Body of pancreas (tissue), 4 donors: ENCODE measurements at regions not wholly inside any gene's neighbourhood (a gene's known extent, or its start where the extent isn't known, plus 50 kb on each side); places are given as distances from the start of the nearest gene placed in this dataset.

Experiments used
- ATAC-seq: fragments of 150-250 bp; one replicate; pipeline ENCODE4 v1.9.1; 2016
- DNase-seq, 4 donors: peaks; one replicate each; pipeline ENCODE4 v3.0.0-alpha.2; 2019
- H3K27ac ChIP-seq, 4 donors: fragments of 200-600 bp; sonication (generic); 1 replicate in 3 of 4; 2 replicates in 1 of 4; pipeline versions ENCODE4 v1.5.1 to v1.6.1; 2016 to 2019; ENCODE audit warnings: mild to moderate bottlenecking in 1 of 4, mixed read lengths in 1 of 4, moderate library complexity in 1 of 4
- H3K27me3 ChIP-seq, 2 donors: fragments of 200-600 bp; sonication (generic); one replicate each; pipeline ENCODE4 v1.6.0; 2016; ENCODE audit warnings: mild to moderate bottlenecking in 1 of 2
- H3K36me3 ChIP-seq, 2 donors: fragments of 200-600 bp; sonication (generic); replicated peaks in 1 of 2; 2 replicates each; pipeline ENCODE4 v1.5.1; 2016; ENCODE audit warnings: low read depth in 2 of 2; ENCODE audit not compliant: insufficient read depth in 1 of 2
- H3K4me1 ChIP-seq: fragments of 200-600 bp; sonication (generic); one replicate; pipeline ENCODE4 v1.6.0; 2016
- H3K4me3 ChIP-seq, 2 donors: fragments of 200-600 bp; sonication (generic); 1 replicate in 1 of 2; 2 replicates in 1 of 2; pipeline ENCODE4 v1.5.1; 2016 to 2019
- H3K9me3 ChIP-seq, 3 donors: fragments of 200-600 bp; sonication (generic); 1 replicate in 2 of 3; 2 replicates in 1 of 3; pipeline ENCODE4 v1.5.1; 2016
- POLR2A ChIP-seq, 3 donors: fragments of 450-650 bp; IDR thresholded peaks; one replicate each; pipeline ENCODE4 v1.6.1; 2016; ENCODE audit warnings: antibody characterized with exemption in 3 of 3, mild to moderate bottlenecking in 2 of 3
- WGBS, 2 donors: methylation state at CpG; one replicate each; pipeline ENCODE4 v1.1.5; 2017; 5-methylcytosine and 5-hydroxymethylcytosine counted together
- intact Hi-C: fragments of 100-400 bp; cut with DNase I; formaldehyde crosslinking; loops from one replicate; pipeline ENCODE4 v1.15.1; 2023
- TF ChIP-seq, protein P1 (sequence below), 7 experiments: fragments of 450-650 bp in 4 of 7; fragments of 200-600 bp in 3 of 7; sonication (generic) in 3 of 7; IDR thresholded peaks; one replicate each; pipeline ENCODE4 v1.5.1; 2016 to 2019; ENCODE audit warnings: antibody characterized with exemption in 7 of 7

DNA sequence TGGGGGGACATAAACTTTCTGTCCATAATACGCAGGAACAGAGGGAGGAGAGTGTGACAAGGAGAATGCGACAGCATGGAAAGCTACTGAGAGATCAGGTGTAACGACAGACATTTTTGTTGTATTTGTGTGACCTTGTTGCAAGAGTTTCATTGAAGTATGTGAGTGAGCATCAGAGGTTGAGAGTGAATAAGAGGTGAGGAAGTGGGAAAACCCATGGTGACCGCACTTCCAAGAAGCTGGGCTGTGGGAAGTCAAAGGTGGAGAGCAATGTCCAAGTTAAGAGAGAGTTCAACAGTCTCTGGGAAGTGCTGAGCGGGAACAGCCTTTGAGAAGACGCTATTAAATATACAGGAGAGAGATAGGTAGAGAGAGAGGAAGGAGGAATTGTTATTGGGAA, 76.4 kb upstream of the PGRMC2 start:
- Histone ChIP-seq H3K27me3 (no peaks in the 10 kb centered on the region), H3K4me1 (peaks cover 2% of the 10 kb centered on the region), H3K36me3 (no peaks in the 10 kb centered on the region), H3K27ac (no peak overlapping the region), H3K4me3 (no peak overlapping the region), H3K9me3 (no peaks in the 10 kb centered on the region)
- ATAC-seq, result no peak
- TF ChIP-seq POLR2A (IDR thresholded peaks at IDR 0.05), result no peak
- TF ChIP-seq, protein P1, sequence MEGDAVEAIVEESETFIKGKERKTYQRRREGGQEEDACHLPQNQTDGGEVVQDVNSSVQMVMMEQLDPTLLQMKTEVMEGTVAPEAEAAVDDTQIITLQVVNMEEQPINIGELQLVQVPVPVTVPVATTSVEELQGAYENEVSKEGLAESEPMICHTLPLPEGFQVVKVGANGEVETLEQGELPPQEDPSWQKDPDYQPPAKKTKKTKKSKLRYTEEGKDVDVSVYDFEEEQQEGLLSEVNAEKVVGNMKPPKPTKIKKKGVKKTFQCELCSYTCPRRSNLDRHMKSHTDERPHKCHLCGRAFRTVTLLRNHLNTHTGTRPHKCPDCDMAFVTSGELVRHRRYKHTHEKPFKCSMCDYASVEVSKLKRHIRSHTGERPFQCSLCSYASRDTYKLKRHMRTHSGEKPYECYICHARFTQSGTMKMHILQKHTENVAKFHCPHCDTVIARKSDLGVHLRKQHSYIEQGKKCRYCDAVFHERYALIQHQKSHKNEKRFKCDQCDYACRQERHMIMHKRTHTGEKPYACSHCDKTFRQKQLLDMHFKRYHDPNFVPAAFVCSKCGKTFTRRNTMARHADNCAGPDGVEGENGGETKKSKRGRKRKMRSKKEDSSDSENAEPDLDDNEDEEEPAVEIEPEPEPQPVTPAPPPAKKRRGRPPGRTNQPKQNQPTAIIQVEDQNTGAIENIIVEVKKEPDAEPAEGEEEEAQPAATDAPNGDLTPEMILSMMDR (IDR thresholded peaks at IDR 0.05), result no peak
- no peak for DNase-seq
- intact Hi-C loops, result no loop called here
- WGBS, 2 donors, result 96 to 97% methylated on average over 6 of the region's 6 CpGs

DNA sequence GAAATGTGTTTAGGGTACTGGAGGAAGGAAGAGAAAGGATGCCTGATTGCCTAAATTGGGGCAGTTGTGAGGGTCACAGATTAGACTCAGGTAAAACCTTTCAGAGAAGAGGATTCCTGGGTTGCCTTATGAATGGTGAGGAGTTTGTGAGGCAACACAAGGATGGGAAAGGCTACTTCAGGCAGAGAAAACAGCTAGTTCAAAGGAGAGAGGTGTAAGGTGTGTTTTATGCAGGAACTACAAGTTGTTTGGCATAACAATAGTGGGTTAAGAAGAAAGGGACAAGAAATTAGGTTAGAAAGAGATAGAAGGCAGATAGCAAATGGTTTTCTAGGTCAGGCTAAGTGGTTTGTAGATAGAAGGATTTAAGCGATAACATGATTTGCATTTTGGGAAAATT, 75.1 kb upstream of the PGRMC2 start:
- TF ChIP-seq, protein P1 (IDR thresholded peaks at IDR 0.05), result no peak
- TF ChIP-seq POLR2A (IDR thresholded peaks at IDR 0.05), result no peak
- intact Hi-C loops, result no loop called here
- 78 to 97% methylated on average over 1 of the region's 1 CpG for WGBS, 2 donors
- ATAC-seq (no peak), DNase-seq (no peak)
- Histone ChIP-seq H3K9me3 (no peaks in the 10 kb centered on the region), H3K27ac (no peak overlapping the region), H3K4me1 (peaks cover 10% of the 10 kb centered on the region), H3K27me3 (no peaks in the 10 kb centered on the region), H3K4me3 (no peak overlapping the region), H3K36me3 (no peaks in the 10 kb centered on the region)

DNA sequence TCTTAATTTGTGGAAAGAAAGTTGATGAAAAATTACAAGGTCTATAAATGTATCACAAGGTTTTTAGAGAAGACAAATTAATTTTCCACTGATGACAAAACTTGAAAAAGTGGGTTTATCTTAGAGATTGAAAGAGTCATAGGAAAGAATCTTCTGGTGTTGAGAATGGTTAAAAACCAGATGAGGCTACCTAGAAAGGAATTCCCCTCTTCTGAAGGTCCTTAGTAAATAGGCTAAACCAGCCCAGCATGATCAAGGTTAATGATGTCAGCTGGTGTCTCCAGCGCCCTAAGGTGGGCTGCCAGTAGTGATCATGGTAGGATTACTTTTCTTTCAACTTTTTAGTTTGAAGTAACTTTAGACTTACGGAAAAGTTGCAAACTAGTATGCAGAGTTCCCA, 71.8 kb upstream of the PGRMC2 start:
- H3K36me3 ChIP-seq, result no peaks in the 10 kb centered on the region
- TF ChIP-seq POLR2A (IDR thresholded peaks at IDR 0.05), result no peak
- TF ChIP-seq, protein P1 (IDR thresholded peaks at IDR 0.05), result no peak
- H3K27me3 ChIP-seq, result no peaks in the 10 kb centered on the region
- intact Hi-C loops, result no loop called here
- DNase-seq (no peak), ATAC-seq (no peak)
- 92 to 93% methylated on average over 2 of the region's 2 CpGs for WGBS, 2 donors
- peaks cover 17% of the 10 kb centered on the region for H3K4me1 ChIP-seq
- H3K27ac ChIP-seq, result no peak overlapping the region
- H3K4me3 ChIP-seq, result no peak overlapping the region
- no peaks in the 10 kb centered on the region for H3K9me3 ChIP-seq

DNA sequence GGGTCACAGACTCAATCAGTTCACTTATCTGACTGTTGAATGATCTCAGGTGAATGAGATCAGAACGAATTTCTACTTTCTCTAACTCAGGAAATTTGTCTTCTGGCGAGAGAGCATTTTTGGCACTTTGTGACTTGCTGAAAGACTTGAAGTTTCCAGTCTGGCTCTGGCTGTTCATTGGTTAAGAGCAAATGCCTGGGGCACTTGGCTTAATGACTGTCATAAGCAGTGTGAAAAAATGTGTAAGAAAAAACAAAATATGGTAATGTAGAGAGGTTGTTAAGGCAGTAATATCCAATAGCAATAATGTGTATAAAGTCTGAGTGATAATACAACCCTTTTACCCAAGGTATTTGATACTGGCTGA, 71.3 kb upstream of the PGRMC2 start:
- DNase-seq (no peak), ATAC-seq (no peak)
- intact Hi-C loops, result no loop called here
- no peaks in the 10 kb centered on the region for H3K36me3 ChIP-seq
- H3K27me3 ChIP-seq, result no peaks in the 10 kb centered on the region
- H3K27ac ChIP-seq, result peak overlapping the region in 2 of 4 donors; percentile 1 to 19
- H3K4me3 ChIP-seq, result no peak overlapping the region
- 19 to 42% methylated on average over 2 of the region's 2 CpGs for WGBS, 2 donors
- TF ChIP-seq, protein P1 (IDR thresholded peaks at IDR 0.05), result no peak
- no peak for TF ChIP-seq POLR2A (IDR thresholded peaks at IDR 0.05)
- peaks cover 22% of the 10 kb centered on the region for H3K4me1 ChIP-seq
- H3K9me3 ChIP-seq, result no peaks in the 10 kb centered on the region

DNA sequence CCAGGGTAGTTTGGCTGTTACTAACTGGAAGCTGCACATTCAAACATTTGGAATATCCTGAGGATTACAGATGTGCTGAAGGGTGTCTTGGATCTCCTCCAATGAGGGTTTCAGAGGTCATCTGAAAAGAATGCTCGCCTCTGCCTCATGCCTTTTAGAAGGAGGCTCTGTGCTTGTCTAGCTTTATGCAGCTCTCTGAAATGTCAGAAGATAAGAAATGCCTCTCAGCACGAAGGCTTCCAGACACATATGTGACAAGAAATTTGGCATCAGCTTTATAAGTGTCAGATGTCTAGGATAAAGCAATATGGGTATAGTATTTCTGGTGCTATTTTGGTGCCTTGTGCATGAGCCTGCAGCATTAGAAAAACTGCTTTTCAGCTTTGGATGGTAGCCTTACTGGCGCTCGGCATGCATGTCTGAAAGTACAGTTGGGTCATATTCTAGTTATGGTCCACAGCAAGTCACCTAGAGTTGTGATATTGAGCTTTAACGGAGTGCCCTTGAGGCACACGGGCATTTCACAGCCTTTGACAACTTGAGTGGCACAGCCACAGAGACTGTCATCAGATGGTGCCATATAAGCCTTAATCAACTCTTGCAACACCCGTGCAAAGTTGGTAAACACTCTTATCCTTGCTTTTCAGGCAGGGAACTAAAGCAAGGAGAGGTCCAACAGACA, 70.8 kb upstream of the PGRMC2 start:
- intact Hi-C loops, result no loop called here
- Histone ChIP-seq H3K9me3 (no peaks in the 10 kb centered on the region), H3K36me3 (no peaks in the 10 kb centered on the region), H3K4me1 (peaks cover 22% of the 10 kb centered on the region), H3K27ac (peak overlapping the region in 2 of 4 donors; percentile 1 to 19), H3K27me3 (no peaks in the 10 kb centered on the region), H3K4me3 (no peak overlapping the region)
- ATAC-seq (peak; percentile 79), DNase-seq (peak in 2 of 4 donors; percentile 15 to 18)
- TF ChIP-seq POLR2A (IDR thresholded peaks at IDR 0.05), result no peak
- TF ChIP-seq, protein P1 (IDR thresholded peaks at IDR 0.05), result no peak
- WGBS, 2 donors, result 47 to 55% methylated on average over 7 of the region's 7 CpGs
